GM23338 (cell line): ENCODE measurements at regions not wholly inside any gene's neighbourhood (a gene's known extent, or its start where the extent isn't known, plus 50 kb on each side); places are given as distances from the start of the nearest gene placed in this dataset.

ENCODE experiments used
- ATAC-seq: fragments of 200-7000 bp; cut with Tn5 transposase; 3 replicates; pipeline ENCODE4 v1.9.1; 2020
- DNase-seq: peaks from one replicate; pipeline ENCODE4 v3.0.0-alpha.2; 2015; ENCODE audit warnings: low spot score
- H2AFZ ChIP-seq: fragments of 200-600 bp; sonication (generic); 2 replicates; pipeline ENCODE4 v1.8.0; 2016; ENCODE audit warnings: antibody characterized with exemption, mild to moderate bottlenecking, moderate library complexity
- H3F3A ChIP-seq: fragments of 200-600 bp; sonication (generic); replicated peaks from 2 replicates; pipeline ENCODE4 v1.8.0; 2017; ENCODE audit warnings: antibody characterized with exemption, mixed run types, low read depth
- H3K27ac ChIP-seq: fragments of 200-600 bp; sonication (generic); 2 replicates; pipeline ENCODE4 v1.6.1; 2016; ENCODE audit warnings: low read depth
- H3K27me3 ChIP-seq: fragments of 200-600 bp; sonication (generic); 2 replicates; pipeline ENCODE4 v1.8.0; 2016; ENCODE audit warnings: mild to moderate bottlenecking, mixed run types, moderate library complexity; ENCODE audit not compliant: insufficient read depth
- H3K36me3 ChIP-seq: fragments of 200-600 bp; sonication (generic); 2 replicates; pipeline ENCODE4 v1.8.0; 2016; ENCODE audit warnings: mild to moderate bottlenecking; ENCODE audit not compliant: insufficient read depth
- H3K4me1 ChIP-seq: fragments of 200-600 bp; sonication (generic); 2 replicates; pipeline ENCODE4 v1.8.0; 2016; ENCODE audit warnings: mild to moderate bottlenecking, moderate library complexity; ENCODE audit not compliant: insufficient read depth
- H3K4me2 ChIP-seq: fragments of 200-600 bp; sonication (generic); 2 replicates; pipeline ENCODE4 v1.7.1; 2017; ENCODE audit warnings: mixed run types
- H3K4me3 ChIP-seq: fragments of 200-600 bp; sonication (generic); 2 replicates; pipeline ENCODE4 v1.6.1; 2016; ENCODE audit warnings: mixed run types
- H3K79me2 ChIP-seq: fragments of 200-600 bp; sonication (generic); replicated peaks from 2 replicates; pipeline ENCODE4 v1.8.0; 2017; ENCODE audit warnings: mild to moderate bottlenecking; ENCODE audit not compliant: insufficient read depth
- H3K9me2 ChIP-seq: fragments of 200-600 bp; sonication (generic); 2 replicates; pipeline ENCODE4 v1.8.0; 2017; ENCODE audit not compliant: insufficient read depth
- H4K20me1 ChIP-seq: fragments of 200-600 bp; sonication (generic); replicated peaks from 2 replicates; pipeline ENCODE4 v1.8.0; 2017; ENCODE audit warnings: mild to moderate bottlenecking; ENCODE audit not compliant: insufficient read depth
- H3K27ac Mint-ChIP-seq: 2 replicates; pipeline ENCODE4 v1.8.0; 2020; ENCODE audit warnings: inconsistent platforms, mild to moderate bottlenecking, moderate library complexity, mixed read lengths
- H3K27me3 Mint-ChIP-seq: 3 replicates; pipeline ENCODE4 v1.8.0; 2022; ENCODE audit warnings: low read depth, mild to moderate bottlenecking, moderate library complexity, mixed read lengths, inconsistent platforms; ENCODE audit not compliant: insufficient read depth, poor library complexity
- H3K36me3 Mint-ChIP-seq: 3 replicates; pipeline ENCODE4 v1.8.0; 2021; ENCODE audit warnings: low read depth, mild to moderate bottlenecking, inconsistent platforms, moderate library complexity, mixed read lengths
- H3K4me1 Mint-ChIP-seq: 3 replicates; pipeline ENCODE4 v1.8.0; 2020; ENCODE audit warnings: mild to moderate bottlenecking, inconsistent platforms, mixed read lengths
- H3K4me3 Mint-ChIP-seq: 3 replicates; pipeline ENCODE4 v1.8.0; 2021; ENCODE audit warnings: moderate library complexity, mild to moderate bottlenecking, inconsistent platforms, mixed read lengths
- H3K9me3 Mint-ChIP-seq: 3 replicates; pipeline ENCODE4 v1.8.0; 2020; ENCODE audit warnings: moderate library complexity, mild to moderate bottlenecking, inconsistent platforms, mixed read lengths
- CREB1 ChIP-seq: fragments of 250-450 bp; sonication (Bioruptor Pico); IDR thresholded peaks from 2 replicates; pipeline ENCODE4 v1.5.0; 2020; ENCODE audit warnings: low read depth, mild to moderate bottlenecking, moderate library complexity
- ETS1 ChIP-seq: IDR thresholded peaks from 2 replicates; pipeline ENCODE4 v1.6.1; 2016; ENCODE audit warnings: antibody characterized with exemption
- EZH2 ChIP-seq: fragments of 200-600 bp; sonication (generic); IDR thresholded peaks from one replicate; pipeline ENCODE4 v1.8.0; 2017; ENCODE audit warnings: antibody characterized with exemption, mild to moderate bottlenecking, low read depth; ENCODE audit not compliant: unreplicated experiment
- EZH2phosphoT487 ChIP-seq: fragments of 200-600 bp; sonication (generic); IDR thresholded peaks from one replicate; pipeline ENCODE4 v1.8.1; 2018; ENCODE audit warnings: antibody characterized with exemption; ENCODE audit not compliant: unreplicated experiment
- JUNB ChIP-seq: IDR thresholded peaks from one replicate; pipeline ENCODE4 v1.6.1; 2016; ENCODE audit warnings: antibody characterized with exemption; ENCODE audit not compliant: unreplicated experiment
- REST ChIP-seq: IDR thresholded peaks from one replicate; pipeline ENCODE4 v1.6.1; 2018; ENCODE audit warnings: antibody characterized with exemption; ENCODE audit not compliant: unreplicated experiment
- STAT1 ChIP-seq: IDR thresholded peaks from one replicate; pipeline ENCODE4 v1.6.1; 2016; ENCODE audit warnings: antibody characterized with exemption; ENCODE audit not compliant: unreplicated experiment
- ZNF114 ChIP-seq: fragments of 250-450 bp; sonication (Bioruptor Pico); IDR thresholded peaks from 2 replicates; pipeline ENCODE4 v1.5.0; 2020; ENCODE audit warnings: mild to moderate bottlenecking, moderate library complexity
- TF ChIP-seq, protein P1 (sequence below): fragments of 250-450 bp; sonication (Bioruptor Pico); IDR thresholded peaks from 2 replicates; pipeline ENCODE4 v1.5.0; 2020; ENCODE audit warnings: mild to moderate bottlenecking, moderate library complexity

GRCh38 chr10:22874189-22874854, 53.5 kb upstream of the ARMC3 start (continued):
- TF ChIP-seq EZH2phosphoT487: no peak
- TF ChIP-seq ETS1: no peak
- no peak for TF ChIP-seq CREB1 (CRISPR knock-in tag)

- Mint-ChIP-seq H3K4me3 (no peak overlapping the region), H3K4me1 (no peaks in the 10 kb centered on the region), H3K9me3 (no peaks in the 10 kb centered on the region), H3K27me3 (no peaks in the 10 kb centered on the region), H3K27ac (no peak overlapping the region), H3K36me3 (no peaks in the 10 kb centered on the region)
- H2AFZ ChIP-seq: peak overlapping the region; percentile 18; the same call in 1 of the 2 replicates
- no peaks in the 10 kb centered on the region for H3K4me1 ChIP-seq
- no peaks in the 10 kb centered on the region for H4K20me1 ChIP-seq
- H3K27me3 ChIP-seq: no peaks in the 10 kb centered on the region
- H3F3A ChIP-seq: no peaks in the 10 kb centered on the region
- no peak overlapping the region for H3K4me2 ChIP-seq
- no peak overlapping the region for H3K27ac ChIP-seq
- no peak for ATAC-seq
- no peaks in the 10 kb centered on the region for H3K36me3 ChIP-seq
- DNase-seq: no peak
- H3K9me2 ChIP-seq: peaks cover 9% of the 10 kb centered on the region; the same call in 1 of the 2 replicates
- no peak overlapping the region for H3K4me3 ChIP-seq
- no peaks in the 10 kb centered on the region for H3K79me2 ChIP-seq
- no peak for TF ChIP-seq STAT1
- TF ChIP-seq EZH2phosphoT487: no peak
- TF ChIP-seq, protein P1, sequence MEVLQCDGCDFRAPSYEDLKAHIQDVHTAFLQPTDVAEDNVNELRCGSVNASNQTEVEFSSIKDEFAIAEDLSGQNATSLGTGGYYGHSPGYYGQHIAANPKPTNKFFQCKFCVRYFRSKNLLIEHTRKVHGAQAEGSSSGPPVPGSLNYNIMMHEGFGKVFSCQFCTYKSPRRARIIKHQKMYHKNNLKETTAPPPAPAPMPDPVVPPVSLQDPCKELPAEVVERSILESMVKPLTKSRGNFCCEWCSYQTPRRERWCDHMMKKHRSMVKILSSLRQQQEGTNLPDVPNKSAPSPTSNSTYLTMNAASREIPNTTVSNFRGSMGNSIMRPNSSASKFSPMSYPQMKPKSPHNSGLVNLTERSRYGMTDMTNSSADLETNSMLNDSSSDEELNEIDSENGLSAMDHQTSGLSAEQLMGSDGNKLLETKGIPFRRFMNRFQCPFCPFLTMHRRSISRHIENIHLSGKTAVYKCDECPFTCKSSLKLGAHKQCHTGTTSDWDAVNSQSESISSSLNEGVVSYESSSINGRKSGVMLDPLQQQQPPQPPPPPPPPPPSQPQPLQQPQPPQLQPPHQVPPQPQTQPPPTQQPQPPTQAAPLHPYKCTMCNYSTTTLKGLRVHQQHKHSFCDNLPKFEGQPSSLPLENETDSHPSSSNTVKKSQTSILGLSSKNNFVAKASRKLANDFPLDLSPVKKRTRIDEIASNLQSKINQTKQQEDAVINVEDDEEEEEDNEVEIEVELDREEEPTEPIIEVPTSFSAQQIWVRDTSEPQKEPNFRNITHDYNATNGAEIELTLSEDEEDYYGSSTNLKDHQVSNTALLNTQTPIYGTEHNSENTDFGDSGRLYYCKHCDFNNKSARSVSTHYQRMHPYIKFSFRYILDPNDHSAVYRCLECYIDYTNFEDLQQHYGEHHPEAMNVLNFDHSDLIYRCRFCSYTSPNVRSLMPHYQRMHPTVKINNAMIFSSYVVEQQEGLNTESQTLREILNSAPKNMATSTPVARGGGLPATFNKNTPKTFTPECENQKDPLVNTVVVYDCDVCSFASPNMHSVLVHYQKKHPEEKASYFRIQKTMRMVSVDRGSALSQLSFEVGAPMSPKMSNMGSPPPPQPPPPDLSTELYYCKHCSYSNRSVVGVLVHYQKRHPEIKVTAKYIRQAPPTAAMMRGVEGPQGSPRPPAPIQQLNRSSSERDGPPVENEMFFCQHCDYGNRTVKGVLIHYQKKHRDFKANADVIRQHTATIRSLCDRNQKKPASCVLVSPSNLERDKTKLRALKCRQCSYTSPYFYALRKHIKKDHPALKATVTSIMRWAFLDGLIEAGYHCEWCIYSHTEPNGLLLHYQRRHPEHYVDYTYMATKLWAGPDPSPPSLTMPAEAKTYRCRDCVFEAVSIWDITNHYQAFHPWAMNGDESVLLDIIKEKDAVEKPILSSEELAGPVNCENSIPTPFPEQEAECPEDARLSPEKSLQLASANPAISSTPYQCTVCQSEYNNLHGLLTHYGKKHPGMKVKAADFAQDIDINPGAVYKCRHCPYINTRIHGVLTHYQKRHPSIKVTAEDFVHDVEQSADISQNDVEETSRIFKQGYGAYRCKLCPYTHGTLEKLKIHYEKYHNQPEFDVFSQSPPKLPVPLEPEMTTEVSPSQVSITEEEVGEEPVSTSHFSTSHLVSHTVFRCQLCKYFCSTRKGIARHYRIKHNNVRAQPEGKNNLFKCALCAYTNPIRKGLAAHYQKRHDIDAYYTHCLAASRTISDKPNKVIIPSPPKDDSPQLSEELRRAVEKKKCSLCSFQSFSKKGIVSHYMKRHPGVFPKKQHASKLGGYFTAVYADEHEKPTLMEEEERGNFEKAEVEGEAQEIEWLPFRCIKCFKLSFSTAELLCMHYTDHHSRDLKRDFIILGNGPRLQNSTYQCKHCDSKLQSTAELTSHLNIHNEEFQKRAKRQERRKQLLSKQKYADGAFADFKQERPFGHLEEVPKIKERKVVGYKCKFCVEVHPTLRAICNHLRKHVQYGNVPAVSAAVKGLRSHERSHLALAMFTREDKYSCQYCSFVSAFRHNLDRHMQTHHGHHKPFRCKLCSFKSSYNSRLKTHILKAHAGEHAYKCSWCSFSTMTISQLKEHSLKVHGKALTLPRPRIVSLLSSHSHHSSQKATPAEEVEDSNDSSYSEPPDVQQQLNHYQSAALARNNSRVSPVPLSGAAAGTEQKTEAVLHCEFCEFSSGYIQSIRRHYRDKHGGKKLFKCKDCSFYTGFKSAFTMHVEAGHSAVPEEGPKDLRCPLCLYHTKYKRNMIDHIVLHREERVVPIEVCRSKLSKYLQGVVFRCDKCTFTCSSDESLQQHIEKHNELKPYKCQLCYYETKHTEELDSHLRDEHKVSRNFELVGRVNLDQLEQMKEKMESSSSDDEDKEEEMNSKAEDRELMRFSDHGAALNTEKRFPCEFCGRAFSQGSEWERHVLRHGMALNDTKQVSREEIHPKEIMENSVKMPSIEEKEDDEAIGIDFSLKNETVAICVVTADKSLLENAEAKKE (CRISPR knock-in tag): no peak
- TF ChIP-seq JUNB: no peak
- TF ChIP-seq REST: no peak
- no peak for TF ChIP-seq ZNF114 (CRISPR knock-in tag)
- no peak for TF ChIP-seq ETS1
- no peak for TF ChIP-seq EZH2
Measured at GRCh38 chr10:22856444-22857074, 71.3 kb upstream of the ARMC3 start.
